Heart right ventricle (tissue), 16 donors: ENCODE measurements at regions not wholly inside any gene's neighbourhood (a gene's known extent, or its start where the extent isn't known, plus 50 kb on each side); places are given as distances from the start of the nearest gene placed in this dataset.
"Not testable (repeated sequence)": the region's sequence is repeated elsewhere in the genome, so short reads cannot be mapped to it uniquely, and the experiment has no call there.

Source experiments
- ATAC-seq, 8 donors: fragments of 200-7000 bp; cut with Tn5 transposase; one replicate each; pipeline ENCODE4 v1.9.1; 2020; ENCODE audit warnings: mild to moderate bottlenecking in 8 of 8, moderate library complexity in 8 of 8, moderate number of reproducible peaks in 1 of 8
- DNase-seq, 2 donors: peaks; one replicate each; pipeline ENCODE4 v3.0.0-alpha.2; 2020
- H3K27ac ChIP-seq, 10 donors: fragments of 200-600 bp; sonication (generic) in 2 of 10; one replicate each; pipeline versions ENCODE4 v1.5.0 to v1.8.0; 2020 to 2022; ENCODE audit warnings: mild to moderate bottlenecking in 3 of 10
- H3K27me3 ChIP-seq, 7 donors: fragments of 200-600 bp; one replicate each; pipeline ENCODE4 v1.8.0; 2021 to 2022; ENCODE audit warnings: mild to moderate bottlenecking in 2 of 7
- H3K36me3 ChIP-seq, 9 donors: fragments of 200-600 bp; sonication (generic) in 1 of 9; one replicate each; pipeline versions ENCODE4 v1.5.0 to v1.8.0; 2020 to 2022; ENCODE audit warnings: mild to moderate bottlenecking in 2 of 9
- H3K4me1 ChIP-seq, 9 donors: fragments of 200-600 bp; sonication (generic) in 1 of 9; one replicate each; pipeline versions ENCODE4 v1.5.0 to v1.8.0; 2020 to 2022; ENCODE audit warnings: mild to moderate bottlenecking in 4 of 9
- H3K4me3 ChIP-seq, 10 donors: fragments of 200-600 bp; sonication (generic) in 2 of 10; one replicate each; pipeline versions ENCODE4 v1.5.0 to v1.8.0; 2020 to 2022; ENCODE audit warnings: mild to moderate bottlenecking in 7 of 10, moderate library complexity in 2 of 10
- H3K9me3 ChIP-seq, 11 donors: fragments of 200-600 bp in 10 of 11; sonication (generic) in 2 of 11; one replicate each; pipeline versions ENCODE4 v1.5.0 to v1.8.0; 2013 to 2022; ENCODE audit warnings: mild to moderate bottlenecking in 2 of 11, control low read depth in 1 of 11, moderate library complexity in 1 of 11
- WGBS, 2 donors: extraction: QIAGEN DNeasy Blood & Tissue Kit; methylation state at CpG; one replicate each; pipeline ENCODE4 v1.1.7; 2013; ENCODE audit warnings: inconsistent platforms in 1 of 2; 5-methylcytosine and 5-hydroxymethylcytosine counted together
- intact Hi-C, 10 donors: fragments of 100-400 bp; cut with DNase I; formaldehyde crosslinking; loops; one replicate each; pipeline versions ENCODE4 v1.11.1 to v1.14.2; 2022
- TF ChIP-seq, protein P1 (sequence below), 9 donors: fragments of 200-600 bp; sonication (generic) in 2 of 9; IDR thresholded peaks; one replicate each; pipeline versions ENCODE4 v1.5.0 to v1.8.0; 2021 to 2022; ENCODE audit warnings: antibody characterized with exemption in 9 of 9, mild to moderate bottlenecking in 5 of 9, moderate library complexity in 1 of 9
- donor health status: Arrhythmogenic right ventricular cardiomyopathy.
- donor health status: ischemic (EF 13 %, LVEDD 7.1; RV severe dilation, severe dysfunction).
- donor health status: healthy with polysubstance abuse.
- donor health status: DM: no; HTN: yes; CAD: no.
- donor health status: DM: no; HTN: no; CAD: no.
- donor health status: ischemic (EF 25% LVEDD 6.9; RV normal size, moderate dysfunction).
- donor health status: ischemic (EF 25% LVEDD 5.7; RV mildly dilated, moderate dysfunction).
- donor health status: healthy.
- donor health status: DM: yes; HTN: yes; CAD: no.
- donor health status: Ischemic cardiomyopathy.
- donor health status: ischemic (EF 35%, LVEDD 5.7; RV mildly dilated, moderate dysfunction).
- donor health status: nonischemic (EF 11% LVEDD 7.7; RV severe dilation, severe dysfunction).
- donor health status: DM: yes; HTN: yes; CAD: no.
- donor health status: PGD.
- donor health status: ischemic (EF 29% LVEDD 5.4; RV normal size, mild dysfunction).
- donor health status: nonischemic (EF 23%, LVEDD 6.1; RV moderate dilation, normal function).

DNA sequence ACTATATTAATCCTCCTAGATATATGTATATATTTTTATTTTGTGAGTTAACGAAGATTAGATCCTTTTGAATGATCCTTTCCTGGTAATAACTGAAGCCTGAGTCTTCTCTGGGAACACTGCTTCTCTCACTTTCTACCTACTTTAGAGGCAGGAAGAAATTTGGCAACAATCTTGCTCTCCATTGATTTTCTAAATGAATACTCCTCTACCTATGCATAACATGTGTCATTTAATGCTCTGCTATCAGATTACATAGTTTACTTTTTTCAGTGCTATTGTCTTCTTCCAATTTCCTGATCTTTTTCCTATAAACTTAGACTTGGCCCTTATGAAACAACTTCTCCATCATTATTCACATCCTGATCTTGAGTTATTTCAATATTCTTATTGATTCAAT lies 60.4 kb upstream of the PDHA2 start:
- Histone ChIP-seq H3K36me3 (no peaks in the 10 kb centered on the region), H3K4me3 (no peak overlapping the region), H3K27me3 (no peaks in the 10 kb centered on the region), H3K9me3 (peaks cover 0 to 9% (median 0%) of the 10 kb centered on the region in 11 donors), H3K27ac (no peak overlapping the region), H3K4me1 (no peaks in the 10 kb centered on the region)
- TF ChIP-seq, protein P1, sequence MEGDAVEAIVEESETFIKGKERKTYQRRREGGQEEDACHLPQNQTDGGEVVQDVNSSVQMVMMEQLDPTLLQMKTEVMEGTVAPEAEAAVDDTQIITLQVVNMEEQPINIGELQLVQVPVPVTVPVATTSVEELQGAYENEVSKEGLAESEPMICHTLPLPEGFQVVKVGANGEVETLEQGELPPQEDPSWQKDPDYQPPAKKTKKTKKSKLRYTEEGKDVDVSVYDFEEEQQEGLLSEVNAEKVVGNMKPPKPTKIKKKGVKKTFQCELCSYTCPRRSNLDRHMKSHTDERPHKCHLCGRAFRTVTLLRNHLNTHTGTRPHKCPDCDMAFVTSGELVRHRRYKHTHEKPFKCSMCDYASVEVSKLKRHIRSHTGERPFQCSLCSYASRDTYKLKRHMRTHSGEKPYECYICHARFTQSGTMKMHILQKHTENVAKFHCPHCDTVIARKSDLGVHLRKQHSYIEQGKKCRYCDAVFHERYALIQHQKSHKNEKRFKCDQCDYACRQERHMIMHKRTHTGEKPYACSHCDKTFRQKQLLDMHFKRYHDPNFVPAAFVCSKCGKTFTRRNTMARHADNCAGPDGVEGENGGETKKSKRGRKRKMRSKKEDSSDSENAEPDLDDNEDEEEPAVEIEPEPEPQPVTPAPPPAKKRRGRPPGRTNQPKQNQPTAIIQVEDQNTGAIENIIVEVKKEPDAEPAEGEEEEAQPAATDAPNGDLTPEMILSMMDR (IDR thresholded peaks at IDR 0.05): no peak
- no peak for ATAC-seq
- no peak for DNase-seq
- WGBS, 2 donors: 52 to 88% methylated on average over 1 of the region's 1 CpG
- intact Hi-C loops: no loop called here

DNA sequence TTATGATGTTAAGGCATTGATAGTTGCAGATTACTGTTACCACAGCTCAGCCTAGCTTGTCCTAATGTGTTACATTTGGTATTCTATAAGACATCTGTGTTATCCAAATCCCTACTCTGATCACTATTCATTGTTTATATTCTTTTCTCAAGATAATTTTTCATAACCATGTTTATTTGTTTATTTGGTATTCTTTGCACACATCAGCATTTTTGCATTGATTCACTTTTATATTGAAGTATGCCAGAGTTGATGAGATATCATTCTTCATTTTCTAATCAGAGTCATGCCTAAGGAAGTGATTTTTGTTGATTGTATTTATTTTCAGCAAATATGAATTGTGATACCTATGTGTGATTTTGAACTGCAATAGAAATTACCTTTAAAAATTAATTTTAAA lies 61.2 kb upstream of the PDHA2 start:
- Histone ChIP-seq H3K27me3 (no peaks in the 10 kb centered on the region), H3K4me3 (no peak overlapping the region), H3K27ac (no peak overlapping the region), H3K4me1 (no peaks in the 10 kb centered on the region), H3K9me3 (peaks cover 0 to 9% (median 0%) of the 10 kb centered on the region in 11 donors), H3K36me3 (no peaks in the 10 kb centered on the region)
- intact Hi-C loops: no loop called here
- DNase-seq (no peak), ATAC-seq (no peak)
- TF ChIP-seq, protein P1 (IDR thresholded peaks at IDR 0.05): no peak

- 53 to 67% methylated on average over 3 of the region's 3 CpGs for WGBS, 2 donors
- DNase-seq, ATAC-seq, H3K27ac ChIP-seq, H3K27me3 ChIP-seq, H3K4me1 ChIP-seq, H3K4me3 ChIP-seq, H3K36me3 ChIP-seq, intact Hi-C loops: not testable (repeated sequence)
- H3K9me3 ChIP-seq: peaks cover 0 to 12% (median 0%) of the 10 kb centered on the region in 11 donors
Measured at GRCh38 chr4:95770605-95771004, 69.3 kb upstream of the PDHA2 start.

GRCh38 chr4:95764961-95765360 lies 74.9 kb upstream of the PDHA2 start:
- Histone ChIP-seq H3K36me3 (no peaks in the 10 kb centered on the region), H3K4me3 (no peak overlapping the region), H3K9me3 (peaks cover 0 to 16% (median 0%) of the 10 kb centered on the region in 11 donors), H3K27ac (no peak overlapping the region), H3K4me1 (no peaks in the 10 kb centered on the region), H3K27me3 (no peaks in the 10 kb centered on the region)
- intact Hi-C loops: no loop called here
- ATAC-seq (no peak), DNase-seq (no peak)
- 87 to 88% methylated on average over 3 of the region's 3 CpGs for WGBS, 2 donors
- TF ChIP-seq, protein P1 (IDR thresholded peaks at IDR 0.05): no peak

GRCh38 chr4:95761871-95762270 lies 78.0 kb upstream of the PDHA2 start:
- DNase-seq (no peak), ATAC-seq (no peak)
- no peaks in the 10 kb centered on the region for H3K36me3 ChIP-seq
- intact Hi-C loops: no loop called here
- H3K27ac ChIP-seq: no peak overlapping the region
- H3K4me3 ChIP-seq: no peak overlapping the region
- peaks cover 0 to 10% (median 0%) of the 10 kb centered on the region in 11 donors for H3K9me3 ChIP-seq
- H3K27me3 ChIP-seq: no peaks in the 10 kb centered on the region
- 85 to 90% methylated on average over 3 of the region's 3 CpGs for WGBS, 2 donors
- TF ChIP-seq, protein P1 (IDR thresholded peaks at IDR 0.05): no peak
- no peaks in the 10 kb centered on the region for H3K4me1 ChIP-seq
